Vagina (tissue), 2 donors: ENCODE measurements at regions not wholly inside any gene's neighbourhood (a gene's known extent, or its start where the extent isn't known, plus 50 kb on each side); places are given as distances from the start of the nearest gene placed in this dataset.

Experiments
- POLR2A ChIP-seq, 2 donors: fragments of 450-650 bp; IDR thresholded peaks; one replicate each; pipeline ENCODE4 v1.6.1; 2017; ENCODE audit warnings: antibody characterized with exemption in 2 of 2, mild to moderate bottlenecking in 2 of 2, moderate library complexity in 2 of 2
- POLR2AphosphoS5 ChIP-seq, 2 donors: sonication (generic); formaldehyde crosslinking; IDR thresholded peaks; one replicate each; pipeline ENCODE4 v1.9.0; 2017; ENCODE audit warnings: antibody characterized with exemption in 2 of 2, mild to moderate bottlenecking in 2 of 2, low read depth in 1 of 2; ENCODE audit not compliant: insufficient read depth in 1 of 2
- TF ChIP-seq, protein P1 (sequence below), 3 experiments: fragments of 450-650 bp in 2 of 3; fragments of 200-600 bp in 1 of 3; sonication (generic) in 1 of 3; IDR thresholded peaks; one replicate each; pipeline ENCODE4 v1.5.1; 2017 to 2019; ENCODE audit warnings: antibody characterized with exemption in 3 of 3, mild to moderate bottlenecking in 2 of 3, moderate library complexity in 2 of 3

DNA sequence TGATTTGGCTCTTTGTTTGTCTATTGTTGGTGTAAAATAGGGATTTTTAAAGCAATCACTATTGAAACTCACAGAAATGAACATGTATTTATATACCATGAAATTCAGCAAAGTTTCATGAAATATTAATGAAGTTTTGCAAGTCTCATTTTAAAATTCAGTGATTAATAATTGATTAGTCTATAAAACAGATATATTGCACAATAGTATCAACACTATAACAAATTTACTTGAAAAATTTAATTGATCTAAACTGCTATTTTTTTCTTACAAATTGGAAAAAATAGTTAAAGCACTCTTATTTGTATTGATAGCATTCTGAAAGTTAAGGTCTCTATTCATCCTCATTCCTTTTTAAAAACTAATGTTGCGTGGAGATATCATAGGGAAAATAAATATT is 121.0 kb upstream of the PCDH9 start:
- TF ChIP-seq, protein P1, sequence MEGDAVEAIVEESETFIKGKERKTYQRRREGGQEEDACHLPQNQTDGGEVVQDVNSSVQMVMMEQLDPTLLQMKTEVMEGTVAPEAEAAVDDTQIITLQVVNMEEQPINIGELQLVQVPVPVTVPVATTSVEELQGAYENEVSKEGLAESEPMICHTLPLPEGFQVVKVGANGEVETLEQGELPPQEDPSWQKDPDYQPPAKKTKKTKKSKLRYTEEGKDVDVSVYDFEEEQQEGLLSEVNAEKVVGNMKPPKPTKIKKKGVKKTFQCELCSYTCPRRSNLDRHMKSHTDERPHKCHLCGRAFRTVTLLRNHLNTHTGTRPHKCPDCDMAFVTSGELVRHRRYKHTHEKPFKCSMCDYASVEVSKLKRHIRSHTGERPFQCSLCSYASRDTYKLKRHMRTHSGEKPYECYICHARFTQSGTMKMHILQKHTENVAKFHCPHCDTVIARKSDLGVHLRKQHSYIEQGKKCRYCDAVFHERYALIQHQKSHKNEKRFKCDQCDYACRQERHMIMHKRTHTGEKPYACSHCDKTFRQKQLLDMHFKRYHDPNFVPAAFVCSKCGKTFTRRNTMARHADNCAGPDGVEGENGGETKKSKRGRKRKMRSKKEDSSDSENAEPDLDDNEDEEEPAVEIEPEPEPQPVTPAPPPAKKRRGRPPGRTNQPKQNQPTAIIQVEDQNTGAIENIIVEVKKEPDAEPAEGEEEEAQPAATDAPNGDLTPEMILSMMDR (IDR thresholded peaks at IDR 0.05), result no peak
- no peak for TF ChIP-seq POLR2A (IDR thresholded peaks at IDR 0.05)
- TF ChIP-seq POLR2AphosphoS5 (IDR thresholded peaks at IDR 0.05; ENCODE audit: insufficient read depth in 1 of 2, low read depth in 1 of 2), result no peak
